ENCODE measurements at regions not wholly inside any gene's neighbourhood (a gene's known extent, or its start where the extent isn't known, plus 50 kb on each side); places are given as distances from the start of the nearest gene placed in this dataset.

GRCh38 chr18:76725445-76725844 lies 96.9 kb upstream of the ZNF236 start:
- TF ChIP-seq, protein P1, sequence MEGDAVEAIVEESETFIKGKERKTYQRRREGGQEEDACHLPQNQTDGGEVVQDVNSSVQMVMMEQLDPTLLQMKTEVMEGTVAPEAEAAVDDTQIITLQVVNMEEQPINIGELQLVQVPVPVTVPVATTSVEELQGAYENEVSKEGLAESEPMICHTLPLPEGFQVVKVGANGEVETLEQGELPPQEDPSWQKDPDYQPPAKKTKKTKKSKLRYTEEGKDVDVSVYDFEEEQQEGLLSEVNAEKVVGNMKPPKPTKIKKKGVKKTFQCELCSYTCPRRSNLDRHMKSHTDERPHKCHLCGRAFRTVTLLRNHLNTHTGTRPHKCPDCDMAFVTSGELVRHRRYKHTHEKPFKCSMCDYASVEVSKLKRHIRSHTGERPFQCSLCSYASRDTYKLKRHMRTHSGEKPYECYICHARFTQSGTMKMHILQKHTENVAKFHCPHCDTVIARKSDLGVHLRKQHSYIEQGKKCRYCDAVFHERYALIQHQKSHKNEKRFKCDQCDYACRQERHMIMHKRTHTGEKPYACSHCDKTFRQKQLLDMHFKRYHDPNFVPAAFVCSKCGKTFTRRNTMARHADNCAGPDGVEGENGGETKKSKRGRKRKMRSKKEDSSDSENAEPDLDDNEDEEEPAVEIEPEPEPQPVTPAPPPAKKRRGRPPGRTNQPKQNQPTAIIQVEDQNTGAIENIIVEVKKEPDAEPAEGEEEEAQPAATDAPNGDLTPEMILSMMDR (IDR thresholded peaks at IDR 0.05; ENCODE audit: control extremely low read depth in 1 of 3, insufficient read depth in 1 of 3, low read depth in 1 of 3, low read length in 3 of 3), result no peak
- TF ChIP-seq FOSL1 (IDR thresholded peaks at IDR 0.05; ENCODE audit: insufficient read depth, low read depth, low read length) (no peak), JUN (IDR thresholded peaks at IDR 0.05; ENCODE audit: low read depth, low read length) (no peak), EZH2 (IDR thresholded peaks at IDR 0.05; ENCODE audit: low read depth, low read length, severe bottlenecking) (no peak), GTF2F1 (IDR thresholded peaks at IDR 0.05; ENCODE audit: borderline replicate concordance, low read depth, low read length) (no peak), POLR2AphosphoS5 (IDR thresholded peaks at IDR 0.05; ENCODE audit: low read depth, low read length) (no peak), RNF2 (IDR thresholded peaks at IDR 0.05; ENCODE audit: borderline replicate concordance, low read depth, low read length, missing control alignments, poor library complexity, severe bottlenecking) (no peak), ZNF274 (IDR thresholded peaks at IDR 0.05; ENCODE audit: borderline replicate concordance, extremely low read depth, low read length) (no peak), RBBP5 (IDR thresholded peaks at IDR 0.05; ENCODE audit: borderline replicate concordance, low read depth, low read length) (no peak)
- TF ChIP-seq, protein P2, sequence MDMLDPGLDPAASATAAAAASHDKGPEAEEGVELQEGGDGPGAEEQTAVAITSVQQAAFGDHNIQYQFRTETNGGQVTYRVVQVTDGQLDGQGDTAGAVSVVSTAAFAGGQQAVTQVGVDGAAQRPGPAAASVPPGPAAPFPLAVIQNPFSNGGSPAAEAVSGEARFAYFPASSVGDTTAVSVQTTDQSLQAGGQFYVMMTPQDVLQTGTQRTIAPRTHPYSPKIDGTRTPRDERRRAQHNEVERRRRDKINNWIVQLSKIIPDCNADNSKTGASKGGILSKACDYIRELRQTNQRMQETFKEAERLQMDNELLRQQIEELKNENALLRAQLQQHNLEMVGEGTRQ (IDR thresholded peaks at IDR 0.05; ENCODE audit: low read length), result no peak
- TF ChIP-seq, protein P3, sequence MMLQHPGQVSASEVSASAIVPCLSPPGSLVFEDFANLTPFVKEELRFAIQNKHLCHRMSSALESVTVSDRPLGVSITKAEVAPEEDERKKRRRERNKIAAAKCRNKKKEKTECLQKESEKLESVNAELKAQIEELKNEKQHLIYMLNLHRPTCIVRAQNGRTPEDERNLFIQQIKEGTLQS (IDR thresholded peaks at IDR 0.05; ENCODE audit: insufficient read depth, low read depth, low read length), result no peak

Measured in H1 (cell line).